HG02885 (cell line): ENCODE measurements at regions not wholly inside any gene's neighbourhood (a gene's known extent, or its start where the extent isn't known, plus 50 kb on each side); places are given as distances from the start of the nearest gene placed in this dataset.

ENCODE experiments used
- ATAC-seq: cut with Tn5 transposase; IDR thresholded peaks from one replicate; pipeline ENCODE4 v1.9.1; 2021; ENCODE audit warnings: mild to moderate bottlenecking; ENCODE audit not compliant: unreplicated experiment, poor library complexity

DNA sequence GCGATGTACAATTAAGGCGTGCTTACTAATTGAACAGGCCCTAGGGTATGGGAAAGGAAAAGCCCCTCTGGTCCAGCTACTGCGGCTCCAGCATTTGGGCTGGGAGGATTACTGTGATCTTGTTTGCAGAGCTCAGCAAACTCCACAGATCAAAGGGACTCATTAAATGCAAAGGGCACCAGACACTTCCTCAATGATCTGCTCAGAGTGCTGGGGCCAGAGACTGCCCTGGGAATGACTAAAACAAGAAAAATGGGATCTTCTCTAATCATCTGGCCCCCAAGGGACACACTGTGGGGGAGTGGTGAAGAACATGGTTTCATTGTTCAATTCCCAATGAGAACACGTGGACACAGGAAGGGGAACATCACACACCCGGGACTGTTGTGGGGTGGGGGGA lies 85.0 kb downstream of the MARCHF4 start:
- ATAC-seq = no peak

DNA sequence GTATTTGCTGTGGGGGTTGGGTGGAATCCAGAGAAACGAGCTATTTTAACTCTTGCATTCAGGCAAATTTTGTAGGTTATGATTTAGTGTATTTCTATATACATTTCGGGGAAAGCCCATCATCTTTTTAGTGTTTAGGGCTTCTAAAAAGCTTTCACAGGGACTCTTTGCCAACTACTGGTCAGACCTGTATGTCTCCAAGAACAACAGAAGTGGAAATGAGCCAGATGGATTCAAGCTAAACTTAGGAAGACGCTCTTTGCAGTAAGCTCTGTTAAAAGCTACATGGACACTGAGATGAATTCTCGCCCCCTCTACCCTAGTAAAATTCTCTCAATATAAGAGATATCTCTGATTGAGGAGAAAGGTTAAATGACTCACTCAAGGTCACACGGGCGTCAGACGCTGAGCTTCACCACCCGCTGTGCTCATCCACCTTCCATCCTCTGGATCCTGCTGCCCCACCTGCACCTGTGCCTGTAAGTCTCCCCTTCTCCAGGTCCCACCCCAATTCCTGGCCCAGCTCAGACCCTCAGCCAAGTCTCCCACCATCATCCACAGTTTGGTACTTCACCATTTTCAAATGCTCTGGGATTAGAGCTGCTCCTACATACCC lies 85.6 kb downstream of the MARCHF4 start:
- no peak for ATAC-seq

GRCh38 chr2:216285701-216286100 lies 86.6 kb downstream of the MARCHF4 start:
- ATAC-seq = no peak

DNA sequence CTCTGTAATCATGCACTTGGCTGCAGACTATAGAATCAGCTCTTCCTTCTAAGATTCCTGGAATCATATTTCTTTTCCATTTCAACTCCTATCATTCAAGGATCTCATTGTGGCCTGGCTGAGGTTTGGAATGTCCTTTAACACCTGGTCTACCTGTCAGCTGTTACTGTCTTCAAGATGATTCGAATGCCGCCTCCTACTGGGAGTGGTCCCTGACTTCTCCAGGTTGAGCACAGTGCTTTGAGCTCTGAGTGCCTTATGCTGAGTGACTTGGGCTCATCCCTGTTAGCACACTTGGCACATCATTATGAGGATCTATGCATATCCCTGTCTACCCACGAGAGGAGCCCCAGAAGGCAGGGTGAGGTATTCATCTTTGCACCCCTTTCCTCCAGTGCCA lies 87.6 kb downstream of the MARCHF4 start:
- no peak for ATAC-seq

- peak; percentile 64 for ATAC-seq
Measured at GRCh38 chr2:216283038-216283900, 89.0 kb downstream of the MARCHF4 start.

GRCh38 chr2:216281876-216282275 lies 90.4 kb downstream of the MARCHF4 start:
- ATAC-seq = no peak

- no peak for ATAC-seq
Measured at GRCh38 chr2:216281316-216281715, 91.0 kb downstream of the MARCHF4 start.

GRCh38 chr2:216279459-216279858 lies 92.8 kb downstream of the MARCHF4 start:
- ATAC-seq = no peak

- ATAC-seq = no peak
Measured at GRCh38 chr2:216279031-216279430, 93.3 kb downstream of the MARCHF4 start.

- ATAC-seq = no peak
Measured at GRCh38 chr2:216275890-216276289, 96.4 kb downstream of the MARCHF4 start.

- no peak for ATAC-seq
Measured at GRCh38 chr2:216274194-216274840, 98.0 kb downstream of the MARCHF4 start.

- ATAC-seq = no peak
Measured at GRCh38 chr2:216261042-216261537, 111.2 kb downstream of the MARCHF4 start.

- no peak for ATAC-seq
Measured at GRCh38 chr2:216260629-216261028, 111.7 kb downstream of the MARCHF4 start.

- ATAC-seq = no peak
Measured at GRCh38 chr2:216259081-216259480, 113.2 kb downstream of the MARCHF4 start.

- ATAC-seq = no peak
Measured at GRCh38 chr2:216257089-216257488, 115.2 kb downstream of the MARCHF4 start.
